ENCODE measurements at regions not wholly inside any gene's neighbourhood (a gene's known extent, or its start where the extent isn't known, plus 50 kb on each side); places are given as distances from the start of the nearest gene placed in this dataset.

GRCh38 chr13:69226427-69226826, 881.2 kb upstream of the ATXN8OS start:
- TF ChIP-seq POLR2AphosphoS5 (IDR thresholded peaks at IDR 0.05) (no peak), CTCF (IDR thresholded peaks at IDR 0.05) (no peak), POLR2A (IDR thresholded peaks at IDR 0.05) (no peak)

All from sigmoid colon (tissue), 4 donors.